ENCODE measurements at regions not wholly inside any gene's neighbourhood (a gene's known extent, or its start where the extent isn't known, plus 50 kb on each side); places are given as distances from the start of the nearest gene placed in this dataset.
A peak's percentile ranks its signal among the peaks of the same experiment; 100 is the strongest.

DNA sequence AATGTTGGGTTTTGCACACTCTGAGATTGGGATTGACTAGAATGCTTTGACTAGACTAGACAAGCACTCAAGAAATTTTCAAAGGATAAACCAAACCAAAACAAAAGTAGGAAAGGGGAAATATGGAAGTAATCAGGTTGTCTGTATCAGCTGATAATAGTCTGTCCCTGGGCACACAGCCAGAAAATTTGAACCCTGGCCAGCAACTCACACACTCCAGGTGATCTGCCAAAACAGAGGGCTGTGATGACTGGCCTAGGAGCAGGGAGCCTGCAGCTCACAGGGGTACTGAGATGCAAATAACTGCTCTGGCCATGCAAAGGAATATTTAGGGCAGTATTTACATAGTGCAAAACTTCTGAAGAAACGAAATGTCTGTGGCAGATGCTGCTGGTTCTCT, 112.3 kb upstream of the SMIM23 start:
- intact Hi-C loops (cut with DNase I), result no loop called here
- no peak overlapping the region for H3K27ac ChIP-seq (ENCODE audit: low read depth in 1 of 2, low read length in 2 of 2)
- H3K27me3 ChIP-seq (ENCODE audit: control insufficient read depth in 1 of 2, insufficient read depth in 2 of 2, low read length in 1 of 2), result no peaks in the 10 kb centered on the region
- H3K9me3 ChIP-seq (ENCODE audit: control insufficient read depth, low read length), result no peaks in the 10 kb centered on the region
- WGBS, 2 donors, result 87 to 100% methylated on average over 1 of the region's 1 CpG
- no peak for ATAC-seq (ENCODE audit: low FRiP score)
- no peak overlapping the region for H3K4me3 ChIP-seq (ENCODE audit: low read length in 2 of 2)
- no peaks in the 10 kb centered on the region for H3K36me3 ChIP-seq (ENCODE audit: control insufficient read depth in 1 of 2, insufficient read depth in 2 of 2, low read length in 1 of 2)
- no peaks in the 10 kb centered on the region for H3K4me1 ChIP-seq (ENCODE audit: control insufficient read depth in 1 of 2, insufficient read depth in 2 of 2, low read length in 2 of 2)
- DNase-seq, result no peak

DNA sequence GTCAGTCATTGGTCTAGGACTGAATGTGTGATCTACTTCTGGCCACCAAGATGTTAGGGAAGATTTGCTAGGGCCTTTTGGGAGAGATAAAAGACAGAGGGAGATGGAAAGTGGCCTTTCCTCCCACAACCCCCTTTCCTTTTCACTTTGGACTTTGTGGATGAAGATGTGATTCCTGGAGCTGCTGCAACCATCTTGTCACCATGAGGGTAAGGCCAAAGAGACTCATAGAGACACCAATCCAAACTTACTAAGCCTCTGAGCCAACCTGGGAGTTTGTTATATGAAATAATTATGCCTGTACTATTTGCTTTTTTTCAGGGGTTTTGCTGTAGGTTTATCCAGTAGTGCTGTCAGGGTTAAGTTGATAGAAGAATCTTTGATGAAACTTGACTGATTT, 111.8 kb upstream of the SMIM23 start:
- ATAC-seq (ENCODE audit: low FRiP score) (no peak), DNase-seq (no peak)
- no peak overlapping the region for H3K4me3 ChIP-seq (ENCODE audit: low read length in 2 of 2)
- H3K4me1 ChIP-seq (ENCODE audit: control insufficient read depth in 1 of 2, insufficient read depth in 2 of 2, low read length in 2 of 2), result no peaks in the 10 kb centered on the region
- H3K27ac ChIP-seq (ENCODE audit: low read depth in 1 of 2, low read length in 2 of 2), result no peak overlapping the region
- H3K9me3 ChIP-seq (ENCODE audit: control insufficient read depth, low read length), result no peaks in the 10 kb centered on the region
- no peaks in the 10 kb centered on the region for H3K27me3 ChIP-seq (ENCODE audit: control insufficient read depth in 1 of 2, insufficient read depth in 2 of 2, low read length in 1 of 2)
- intact Hi-C loops (cut with DNase I), result no loop called here
- no peaks in the 10 kb centered on the region for H3K36me3 ChIP-seq (ENCODE audit: control insufficient read depth in 1 of 2, insufficient read depth in 2 of 2, low read length in 1 of 2)

DNA sequence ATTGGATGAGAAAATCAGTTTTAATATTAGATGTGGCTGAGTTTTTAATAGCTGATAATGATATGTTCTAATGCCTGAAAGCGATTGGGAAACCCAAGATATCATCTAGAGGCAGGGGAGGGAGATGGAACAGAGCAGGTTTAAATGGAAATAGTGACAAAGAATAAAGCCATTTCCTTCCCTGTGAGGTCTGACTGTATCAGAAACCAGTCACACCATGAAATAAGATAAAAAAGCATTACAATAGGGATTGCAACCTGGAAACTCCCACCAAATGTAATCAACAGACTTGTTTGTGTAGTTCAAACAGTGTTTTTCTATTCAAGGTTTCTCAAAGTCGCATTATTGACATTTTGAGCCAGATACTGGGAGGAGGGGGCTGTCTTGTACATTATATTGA, 110.1 kb upstream of the SMIM23 start:
- intact Hi-C loops (cut with DNase I), result no loop called here
- Histone ChIP-seq H3K36me3 (ENCODE audit: control insufficient read depth in 1 of 2, insufficient read depth in 2 of 2, low read length in 1 of 2) (no peaks in the 10 kb centered on the region), H3K27ac (ENCODE audit: low read depth in 1 of 2, low read length in 2 of 2) (no peak overlapping the region), H3K9me3 (ENCODE audit: control insufficient read depth, low read length) (no peaks in the 10 kb centered on the region), H3K4me3 (ENCODE audit: low read length in 2 of 2) (no peak overlapping the region), H3K4me1 (ENCODE audit: control insufficient read depth in 1 of 2, insufficient read depth in 2 of 2, low read length in 2 of 2) (no peaks in the 10 kb centered on the region), H3K27me3 (ENCODE audit: control insufficient read depth in 1 of 2, insufficient read depth in 2 of 2, low read length in 1 of 2) (no peaks in the 10 kb centered on the region)
- DNase-seq (no peak), ATAC-seq (ENCODE audit: low FRiP score) (no peak)
- WGBS, 2 donors, result 93 to 94% methylated on average over 2 of the region's 2 CpGs

GRCh38 chr5:171676286-171676944, 109.2 kb upstream of the SMIM23 start:
- H3K36me3 ChIP-seq (ENCODE audit: control insufficient read depth in 1 of 2, insufficient read depth in 2 of 2, low read length in 1 of 2), result no peaks in the 10 kb centered on the region
- 71 to 75% methylated on average over 6 of the region's 6 CpGs for WGBS, 2 donors
- intact Hi-C loops (cut with DNase I), result no loop called here
- no peaks in the 10 kb centered on the region for H3K9me3 ChIP-seq (ENCODE audit: control insufficient read depth, low read length)
- no peaks in the 10 kb centered on the region for H3K4me1 ChIP-seq (ENCODE audit: control insufficient read depth in 1 of 2, insufficient read depth in 2 of 2, low read length in 2 of 2)
- H3K4me3 ChIP-seq (ENCODE audit: low read length in 2 of 2), result no peak overlapping the region
- H3K27me3 ChIP-seq (ENCODE audit: control insufficient read depth in 1 of 2, insufficient read depth in 2 of 2, low read length in 1 of 2), result no peaks in the 10 kb centered on the region
- ATAC-seq (ENCODE audit: low FRiP score), result peak; percentile 36
- no peak overlapping the region for H3K27ac ChIP-seq (ENCODE audit: low read depth in 1 of 2, low read length in 2 of 2)
- peak in 1 of 2 donors; percentile 70 for DNase-seq

DNA sequence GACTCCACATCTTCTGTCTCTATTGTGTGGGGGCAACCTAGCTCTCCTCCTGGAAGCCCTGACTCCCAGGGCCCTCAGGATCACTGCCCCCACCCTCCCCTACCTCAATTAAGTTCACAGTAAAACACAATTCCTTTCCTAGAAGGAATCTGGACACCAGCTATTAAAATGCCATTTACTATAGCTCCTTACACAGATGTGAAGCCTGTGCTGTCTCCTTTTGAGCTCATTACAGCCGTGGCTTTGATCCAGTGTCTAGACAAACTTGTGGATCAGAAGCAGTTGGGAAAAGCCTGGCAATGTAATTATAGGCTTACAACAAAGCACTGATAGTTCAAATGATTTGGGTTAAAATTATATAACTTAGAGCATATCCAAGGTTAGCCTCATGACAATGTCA, 107.0 kb upstream of the SMIM23 start:
- Histone ChIP-seq H3K4me1 (ENCODE audit: control insufficient read depth in 1 of 2, insufficient read depth in 2 of 2, low read length in 2 of 2) (no peaks in the 10 kb centered on the region), H3K9me3 (ENCODE audit: control insufficient read depth, low read length) (no peaks in the 10 kb centered on the region), H3K36me3 (ENCODE audit: control insufficient read depth in 1 of 2, insufficient read depth in 2 of 2, low read length in 1 of 2) (no peaks in the 10 kb centered on the region), H3K4me3 (ENCODE audit: low read length in 2 of 2) (no peak overlapping the region), H3K27ac (ENCODE audit: low read depth in 1 of 2, low read length in 2 of 2) (no peak overlapping the region), H3K27me3 (ENCODE audit: control insufficient read depth in 1 of 2, insufficient read depth in 2 of 2, low read length in 1 of 2) (no peaks in the 10 kb centered on the region)
- intact Hi-C loops (cut with DNase I), result no loop called here
- ATAC-seq (ENCODE audit: low FRiP score) (no peak), DNase-seq (no peak)
- 85 to 96% methylated on average over 1 of the region's 1 CpG for WGBS, 2 donors

GRCh38 chr5:171680485-171680884, 105.1 kb upstream of the SMIM23 start:
- no peak overlapping the region for H3K27ac ChIP-seq (ENCODE audit: low read depth in 1 of 2, low read length in 2 of 2)
- H3K4me1 ChIP-seq (ENCODE audit: control insufficient read depth in 1 of 2, insufficient read depth in 2 of 2, low read length in 2 of 2), result no peaks in the 10 kb centered on the region
- ATAC-seq (ENCODE audit: low FRiP score), result no peak
- H3K36me3 ChIP-seq (ENCODE audit: control insufficient read depth in 1 of 2, insufficient read depth in 2 of 2, low read length in 1 of 2), result no peaks in the 10 kb centered on the region
- no peaks in the 10 kb centered on the region for H3K27me3 ChIP-seq (ENCODE audit: control insufficient read depth in 1 of 2, insufficient read depth in 2 of 2, low read length in 1 of 2)
- intact Hi-C loops (cut with DNase I), result no loop called here
- no peak for DNase-seq
- H3K9me3 ChIP-seq (ENCODE audit: control insufficient read depth, low read length), result no peaks in the 10 kb centered on the region
- 93 to 94% methylated on average over 6 of the region's 6 CpGs for WGBS, 2 donors
- H3K4me3 ChIP-seq (ENCODE audit: low read length in 2 of 2), result no peak overlapping the region

GRCh38 chr5:171681061-171681460, 104.6 kb upstream of the SMIM23 start:
- no peak overlapping the region for H3K27ac ChIP-seq (ENCODE audit: low read depth in 1 of 2, low read length in 2 of 2)
- H3K4me1 ChIP-seq (ENCODE audit: control insufficient read depth in 1 of 2, insufficient read depth in 2 of 2, low read length in 2 of 2), result no peaks in the 10 kb centered on the region
- H3K27me3 ChIP-seq (ENCODE audit: control insufficient read depth in 1 of 2, insufficient read depth in 2 of 2, low read length in 1 of 2), result no peaks in the 10 kb centered on the region
- H3K9me3 ChIP-seq (ENCODE audit: control insufficient read depth, low read length), result no peaks in the 10 kb centered on the region
- intact Hi-C loops (cut with DNase I), result no loop called here
- DNase-seq (no peak), ATAC-seq (ENCODE audit: low FRiP score) (no peak)
- no peaks in the 10 kb centered on the region for H3K36me3 ChIP-seq (ENCODE audit: control insufficient read depth in 1 of 2, insufficient read depth in 2 of 2, low read length in 1 of 2)
- H3K4me3 ChIP-seq (ENCODE audit: low read length in 2 of 2), result no peak overlapping the region
- 43 to 53% methylated on average over 4 of the region's 4 CpGs for WGBS, 2 donors

- H3K4me3 ChIP-seq (ENCODE audit: low read length in 2 of 2), result no peak overlapping the region
- no peaks in the 10 kb centered on the region for H3K27me3 ChIP-seq (ENCODE audit: control insufficient read depth in 1 of 2, insufficient read depth in 2 of 2, low read length in 1 of 2)
- no peak overlapping the region for H3K27ac ChIP-seq (ENCODE audit: low read depth in 1 of 2, low read length in 2 of 2)
- peak; percentile 36 for ATAC-seq (ENCODE audit: low FRiP score)
- DNase-seq, result no peak
- intact Hi-C loops (cut with DNase I), result no loop called here
- H3K36me3 ChIP-seq (ENCODE audit: control insufficient read depth in 1 of 2, insufficient read depth in 2 of 2, low read length in 1 of 2), result no peaks in the 10 kb centered on the region
- H3K4me1 ChIP-seq (ENCODE audit: control insufficient read depth in 1 of 2, insufficient read depth in 2 of 2, low read length in 2 of 2), result no peaks in the 10 kb centered on the region
- no peaks in the 10 kb centered on the region for H3K9me3 ChIP-seq (ENCODE audit: control insufficient read depth, low read length)
- 8 to 17% methylated on average over 6 of the region's 6 CpGs for WGBS, 2 donors
Observed at GRCh38 chr5:171681677-171682076, 103.9 kb upstream of the SMIM23 start.

- intact Hi-C loops (cut with DNase I), result no loop called here
- Histone ChIP-seq H3K4me1 (ENCODE audit: control insufficient read depth in 1 of 2, insufficient read depth in 2 of 2, low read length in 2 of 2) (no peaks in the 10 kb centered on the region), H3K36me3 (ENCODE audit: control insufficient read depth in 1 of 2, insufficient read depth in 2 of 2, low read length in 1 of 2) (no peaks in the 10 kb centered on the region), H3K9me3 (ENCODE audit: control insufficient read depth, low read length) (no peaks in the 10 kb centered on the region), H3K27ac (ENCODE audit: low read depth in 1 of 2, low read length in 2 of 2) (no peak overlapping the region), H3K4me3 (ENCODE audit: low read length in 2 of 2) (no peak overlapping the region), H3K27me3 (ENCODE audit: control insufficient read depth in 1 of 2, insufficient read depth in 2 of 2, low read length in 1 of 2) (no peaks in the 10 kb centered on the region)
- no peak for DNase-seq
- no peak for ATAC-seq (ENCODE audit: low FRiP score)
- WGBS, 2 donors, result 83 to 85% methylated on average over 9 of the region's 9 CpGs
Observed at GRCh38 chr5:171682801-171683200, 102.8 kb upstream of the SMIM23 start.
